ENCODE measurements at regions not wholly inside any gene's neighbourhood (a gene's known extent, or its start where the extent isn't known, plus 50 kb on each side); places are given as distances from the start of the nearest gene placed in this dataset.

DNA sequence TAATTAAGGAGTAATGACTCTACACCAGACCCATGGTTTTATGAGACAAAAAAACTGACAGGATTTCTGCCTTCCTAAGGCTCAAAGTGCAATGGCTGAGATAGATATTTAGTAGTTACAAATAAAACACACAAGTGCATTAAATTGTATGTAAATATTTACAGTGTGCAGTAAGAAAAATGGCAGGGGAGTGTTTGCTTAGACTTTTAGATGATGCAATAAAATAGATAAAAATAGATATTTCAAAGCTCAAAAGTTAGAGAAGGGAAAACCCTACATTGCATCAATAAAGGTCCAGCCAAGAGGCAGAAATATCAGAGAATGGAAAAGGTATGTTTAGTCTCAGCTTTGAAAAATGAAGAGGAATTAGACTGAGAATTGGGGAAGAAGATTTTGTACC is 226.3 kb upstream of the FGGY start:
- no peak for DNase-seq

GRCh38 chr1:59071289-59071688 is 225.6 kb upstream of the FGGY start:
- no peak for DNase-seq

DNA sequence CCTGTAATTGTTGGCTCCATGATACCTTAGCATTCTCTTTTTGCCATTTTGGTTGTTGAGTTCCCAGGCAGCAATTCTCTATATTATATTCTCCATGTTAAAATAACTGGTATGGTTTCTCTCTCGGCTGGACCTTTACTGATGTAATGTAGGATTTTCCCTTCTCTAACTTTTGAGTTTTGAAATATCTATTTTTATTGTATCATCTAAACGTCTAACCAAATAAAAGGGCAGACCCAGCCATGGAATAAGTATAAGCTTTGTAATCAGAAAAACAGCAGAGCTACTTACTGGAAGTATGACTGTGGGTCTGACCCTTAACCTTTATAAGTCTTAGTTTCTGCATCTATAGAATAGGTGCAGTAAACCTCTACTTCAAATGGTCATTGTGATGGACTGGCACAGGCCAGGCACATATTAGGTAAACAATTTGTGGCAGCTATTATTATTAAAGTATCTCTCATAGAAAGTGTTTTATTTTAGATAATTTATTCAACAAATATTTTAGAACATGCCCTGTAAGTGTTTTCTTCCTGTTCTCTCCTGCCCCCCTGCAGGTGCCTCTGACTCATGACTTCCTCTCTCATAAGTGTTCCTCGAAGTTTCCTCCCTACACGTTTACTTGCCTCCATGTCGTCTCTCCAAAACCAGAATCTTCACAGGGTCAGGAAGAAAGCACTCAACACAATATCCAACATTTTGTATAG is 224.9 kb upstream of the FGGY start:
- no peak for DNase-seq

- no peak for DNase-seq
Measured at GRCh38 chr1:59072583-59072947, 224.3 kb upstream of the FGGY start.

DNA sequence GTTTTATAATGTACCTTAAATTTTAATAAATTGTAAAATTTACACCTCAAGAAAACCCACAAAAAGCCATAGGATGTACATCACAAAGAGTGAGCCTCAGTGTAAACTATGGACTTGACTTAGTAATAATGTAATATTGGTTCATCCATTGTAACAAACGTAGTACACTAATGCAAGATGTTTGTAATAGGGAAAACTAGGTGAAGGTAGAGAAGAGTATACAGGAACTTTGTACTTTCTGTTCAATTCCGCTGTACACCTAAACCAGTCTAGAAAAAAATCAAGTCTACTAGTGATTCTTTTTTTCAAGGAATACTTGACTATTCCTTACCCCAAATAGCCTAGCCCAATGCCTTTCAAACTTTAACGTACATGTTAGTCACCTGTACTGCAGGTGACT is 222.3 kb upstream of the FGGY start:
- no peak for DNase-seq

- DNase-seq = no peak
Measured at GRCh38 chr1:59075021-59075420, 221.9 kb upstream of the FGGY start.

GRCh38 chr1:59076612-59077011 is 220.3 kb upstream of the FGGY start:
- DNase-seq = no peak

DNA sequence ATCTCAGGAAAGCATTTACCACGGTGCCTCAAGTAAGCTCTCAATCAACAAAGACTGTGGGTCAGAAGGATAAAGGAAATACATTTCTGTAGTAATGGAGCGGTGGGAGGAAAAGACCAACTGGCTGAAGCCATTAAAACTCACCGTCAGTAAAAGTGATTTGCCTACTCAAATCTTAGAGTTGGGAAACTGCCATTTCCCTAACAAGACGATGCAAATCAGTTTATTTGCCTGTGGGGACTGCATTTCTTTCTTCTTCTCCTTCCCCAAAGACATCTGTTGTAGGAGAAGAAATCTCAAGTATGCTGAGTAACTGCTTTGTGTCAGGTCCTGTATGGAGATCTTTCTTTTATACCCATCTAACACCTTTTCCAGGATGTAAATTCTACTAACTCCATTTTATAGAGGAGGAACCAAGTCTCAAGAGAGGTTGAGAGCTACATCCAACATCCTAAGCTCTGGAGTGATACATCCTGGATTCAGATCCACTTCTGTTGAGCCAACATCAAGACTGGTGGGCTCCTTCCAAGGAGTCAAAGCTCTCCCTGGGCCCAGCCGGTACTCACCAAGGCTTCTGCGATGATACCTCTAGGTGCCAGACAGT is 219.3 kb upstream of the FGGY start:
- DNase-seq = no peak

- no peak for DNase-seq
Measured at GRCh38 chr1:59078070-59078800, 218.7 kb upstream of the FGGY start.

DNA sequence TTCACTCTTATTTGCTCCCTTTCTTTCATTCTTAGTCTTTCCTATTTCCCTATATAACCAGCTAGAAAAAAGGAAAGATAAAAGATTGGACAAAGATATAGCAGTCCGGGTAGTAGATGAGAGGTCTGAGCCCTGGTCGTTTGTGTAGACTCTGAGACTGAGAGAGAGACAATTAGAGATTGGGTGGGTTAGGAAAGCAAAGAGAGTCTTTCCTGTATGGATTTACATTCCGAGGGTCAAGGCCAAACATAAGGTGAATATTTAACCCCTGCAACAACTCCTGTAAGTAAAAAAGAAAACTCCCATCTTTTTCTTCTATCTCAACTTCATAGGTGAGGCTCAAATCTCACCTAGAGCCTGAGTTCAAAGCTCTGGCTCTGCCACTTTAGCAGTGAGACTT is 218.0 kb upstream of the FGGY start:
- DNase-seq = no peak

- DNase-seq = no peak
Measured at GRCh38 chr1:59079434-59080140, 217.3 kb upstream of the FGGY start.

GRCh38 chr1:59081181-59081580 is 215.7 kb upstream of the FGGY start:
- DNase-seq = no peak

- no peak for DNase-seq
Measured at GRCh38 chr1:59081795-59082194, 215.1 kb upstream of the FGGY start.

DNA sequence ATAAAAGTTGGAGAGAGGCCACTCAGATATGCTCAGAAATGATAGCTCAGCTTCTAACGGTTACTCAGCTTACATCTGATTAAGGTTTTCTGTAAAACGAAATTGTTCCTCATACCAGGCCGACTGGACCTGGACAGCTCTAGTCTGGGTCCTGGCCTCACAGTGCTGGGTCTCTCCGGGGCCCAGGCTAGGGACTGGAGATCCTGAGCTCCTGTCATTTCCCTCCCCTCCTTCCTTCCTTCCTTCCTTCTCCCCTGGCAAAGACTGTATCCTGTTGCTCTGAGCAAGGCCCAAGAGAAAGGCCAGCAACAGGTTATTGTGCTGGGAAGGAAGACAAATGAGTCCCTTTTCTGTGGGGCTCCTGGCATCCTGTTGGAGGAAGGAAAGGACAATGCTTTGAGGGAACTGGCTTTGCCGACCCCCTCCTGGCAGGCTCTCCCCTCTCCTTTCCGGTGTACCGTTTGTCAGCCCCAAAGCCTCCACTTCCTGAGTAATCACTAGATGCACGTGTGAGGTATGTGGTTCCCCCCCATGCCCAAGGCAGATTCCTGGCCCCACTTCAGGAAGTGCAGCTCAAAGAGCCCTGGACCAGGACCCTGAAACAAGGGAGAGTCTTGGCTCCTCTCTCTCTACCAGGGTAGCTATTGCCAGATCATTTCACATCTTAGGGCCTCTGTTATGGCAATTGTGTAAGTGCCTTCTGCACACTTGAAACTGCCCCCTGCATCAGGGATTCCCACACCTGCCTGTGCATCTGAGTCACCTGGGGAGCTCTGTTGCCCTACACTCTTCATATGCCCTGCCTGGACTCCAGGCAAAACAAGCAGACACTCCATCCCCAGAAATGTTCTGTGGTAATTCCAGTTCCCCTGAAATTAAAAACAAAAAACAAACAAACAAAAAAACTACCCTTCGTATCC is 212.7 kb upstream of the FGGY start:
- DNase-seq = no peak

DNA sequence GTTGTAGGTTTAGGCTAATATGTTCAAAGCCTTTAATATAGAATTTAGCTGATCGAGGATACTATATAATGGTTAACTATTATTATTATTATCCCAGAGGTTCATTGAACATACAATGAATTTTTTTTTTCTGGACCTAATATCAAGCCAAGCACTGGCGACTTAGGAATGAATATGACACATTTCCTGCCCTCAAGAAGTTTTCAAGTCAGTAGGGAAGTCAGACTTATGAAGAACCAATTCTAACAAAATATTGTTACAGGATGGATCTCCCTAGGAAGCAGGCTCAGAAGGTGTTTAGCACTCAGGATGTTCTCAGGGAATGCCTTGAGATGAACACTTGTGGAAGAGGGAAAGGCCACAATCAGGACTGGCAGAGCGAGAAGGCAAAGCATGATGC is 211.8 kb upstream of the FGGY start:
- no peak for DNase-seq

DNA sequence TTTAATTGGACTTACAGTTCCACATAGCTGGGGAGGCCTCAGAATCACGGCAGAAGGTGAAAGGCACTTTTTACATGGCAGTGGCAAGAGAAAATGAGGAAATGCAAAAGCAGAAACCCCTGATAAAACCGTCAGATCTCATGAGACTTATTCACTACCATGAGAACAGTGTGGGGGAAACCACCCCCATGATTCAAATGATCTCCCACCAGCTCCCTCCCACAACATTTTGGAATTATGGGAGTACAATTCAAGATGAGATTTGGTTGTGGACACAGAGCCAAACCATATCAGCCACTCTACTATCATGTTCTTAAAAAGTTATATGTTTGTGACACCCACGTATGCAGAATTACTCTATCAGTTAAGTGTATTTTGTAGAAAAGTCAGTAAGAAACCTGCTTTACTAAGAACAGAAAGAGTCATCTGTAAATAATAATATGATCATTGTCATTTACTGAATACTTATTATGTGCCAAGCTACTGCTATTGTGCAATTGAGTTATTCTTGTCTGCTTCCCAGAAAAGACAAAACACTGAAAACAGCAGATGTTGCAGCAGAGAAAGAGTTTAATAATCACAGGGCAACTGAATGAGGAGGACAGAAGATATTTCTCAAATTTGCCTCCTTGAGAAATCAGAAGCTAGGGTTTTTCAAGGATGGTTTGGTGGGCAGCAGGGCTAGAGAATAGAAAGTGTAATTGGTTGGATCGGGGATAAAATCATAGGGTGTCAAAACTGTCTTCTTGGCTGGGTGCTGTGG is 207.7 kb upstream of the FGGY start:
- no peak for DNase-seq

GRCh38 chr1:59089922-59090457 is 206.9 kb upstream of the FGGY start:
- no peak for DNase-seq

- no peak for DNase-seq
Measured at GRCh38 chr1:59092126-59092525, 204.8 kb upstream of the FGGY start.

GRCh38 chr1:59094001-59094400 is 202.9 kb upstream of the FGGY start:
- DNase-seq = no peak

DNA sequence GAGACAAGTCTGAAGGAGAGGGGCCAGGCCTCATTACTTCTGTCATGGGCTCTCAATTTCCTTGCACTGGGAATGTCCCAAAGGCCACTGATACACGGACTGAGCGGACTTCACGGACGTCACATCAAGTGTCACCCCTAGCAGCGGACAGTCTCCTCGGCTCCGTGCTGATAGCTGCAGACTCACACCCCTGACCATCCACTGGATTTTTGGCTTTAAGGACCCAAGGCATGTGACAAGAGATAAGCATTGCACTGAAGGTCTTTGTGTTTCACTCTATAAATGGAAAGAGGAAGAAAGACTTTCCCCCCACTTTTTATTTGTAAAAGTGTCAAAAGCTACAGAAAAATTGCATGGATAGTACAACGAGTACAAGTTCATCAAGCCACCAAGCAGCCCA is 200.4 kb upstream of the FGGY start:
- DNase-seq = no peak

- DNase-seq = no peak
Measured at GRCh38 chr1:59098655-59099054, 198.2 kb upstream of the FGGY start.
